ENCODE measurements at regions not wholly inside any gene's neighbourhood (a gene's known extent, or its start where the extent isn't known, plus 50 kb on each side); places are given as distances from the start of the nearest gene placed in this dataset.

DNA sequence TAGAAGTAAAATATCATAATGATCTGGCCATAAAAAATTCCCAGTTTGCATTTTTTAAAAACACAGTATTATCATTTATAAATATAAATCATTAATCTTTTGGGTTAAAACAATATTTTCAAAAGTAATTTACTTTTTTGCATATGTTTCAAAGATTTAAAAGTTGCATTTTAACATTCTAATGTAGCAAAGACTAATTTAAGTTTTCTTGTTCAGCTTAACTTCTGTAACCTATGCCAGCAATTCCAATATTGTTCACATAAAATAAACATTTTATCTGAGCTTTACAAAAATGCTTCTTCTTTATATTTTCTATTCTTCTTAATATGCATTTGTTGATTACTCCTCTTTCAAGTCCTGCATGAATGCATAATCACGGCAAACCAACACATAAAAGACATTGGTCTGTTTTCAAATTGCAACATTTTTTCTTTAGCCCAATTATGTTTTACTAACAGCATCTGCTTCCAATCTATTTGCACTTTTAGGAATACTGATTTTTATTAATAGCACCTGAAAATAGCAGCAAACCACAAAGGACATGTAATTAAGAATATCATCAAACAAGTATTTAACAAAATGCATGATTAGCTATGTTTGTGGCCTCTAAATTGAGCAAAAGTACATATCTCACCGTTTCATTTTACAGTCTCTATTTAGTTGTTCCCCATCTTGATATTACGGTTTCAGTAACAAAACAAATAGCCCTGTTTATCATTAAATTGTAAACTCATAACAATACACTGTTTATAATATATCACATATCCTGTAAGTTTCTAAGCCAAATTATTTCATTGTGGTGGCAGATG lies 286.9 kb upstream of the NFE2L3 start:
- in situ Hi-C loops (cut with MboI; ENCODE audit: low sequenced_read_pairs, unreplicated experiment), result loop anchor here (10.0 to 25.0 kb wide), 2 partner anchors 603 to 1300 kb away; partner anchors contain the start of gene HOXA9
- no peak for DNase-seq (ENCODE audit: low spot score)

DNA sequence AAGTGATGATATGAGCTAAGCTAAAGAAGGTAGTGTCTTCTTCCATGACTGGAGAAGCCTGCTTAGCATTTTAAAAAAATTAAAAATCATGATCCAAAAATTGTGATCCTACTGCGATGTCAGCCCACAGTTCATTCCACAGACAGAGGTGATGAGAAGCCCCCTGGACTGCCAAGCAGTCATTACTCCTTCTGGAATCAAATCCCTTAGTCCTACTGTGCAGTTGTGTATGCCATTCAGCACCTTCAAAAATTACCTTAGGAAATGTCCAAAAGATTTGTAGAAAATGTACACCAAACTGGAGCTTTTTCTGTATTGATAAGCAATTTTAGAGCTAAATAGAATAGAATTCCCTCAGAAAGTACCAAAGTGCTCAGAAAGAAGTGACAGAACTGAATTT lies 283.5 kb upstream of the NFE2L3 start:
- TF ChIP-seq, protein P1, sequence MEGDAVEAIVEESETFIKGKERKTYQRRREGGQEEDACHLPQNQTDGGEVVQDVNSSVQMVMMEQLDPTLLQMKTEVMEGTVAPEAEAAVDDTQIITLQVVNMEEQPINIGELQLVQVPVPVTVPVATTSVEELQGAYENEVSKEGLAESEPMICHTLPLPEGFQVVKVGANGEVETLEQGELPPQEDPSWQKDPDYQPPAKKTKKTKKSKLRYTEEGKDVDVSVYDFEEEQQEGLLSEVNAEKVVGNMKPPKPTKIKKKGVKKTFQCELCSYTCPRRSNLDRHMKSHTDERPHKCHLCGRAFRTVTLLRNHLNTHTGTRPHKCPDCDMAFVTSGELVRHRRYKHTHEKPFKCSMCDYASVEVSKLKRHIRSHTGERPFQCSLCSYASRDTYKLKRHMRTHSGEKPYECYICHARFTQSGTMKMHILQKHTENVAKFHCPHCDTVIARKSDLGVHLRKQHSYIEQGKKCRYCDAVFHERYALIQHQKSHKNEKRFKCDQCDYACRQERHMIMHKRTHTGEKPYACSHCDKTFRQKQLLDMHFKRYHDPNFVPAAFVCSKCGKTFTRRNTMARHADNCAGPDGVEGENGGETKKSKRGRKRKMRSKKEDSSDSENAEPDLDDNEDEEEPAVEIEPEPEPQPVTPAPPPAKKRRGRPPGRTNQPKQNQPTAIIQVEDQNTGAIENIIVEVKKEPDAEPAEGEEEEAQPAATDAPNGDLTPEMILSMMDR (IDR thresholded peaks at IDR 0.05; ENCODE audit: borderline replicate concordance, control extremely low read depth, extremely low read depth, insufficient read depth, missing control alignments), result no peak
- in situ Hi-C loops (cut with MboI; ENCODE audit: low sequenced_read_pairs, unreplicated experiment), result loop anchor here (10.0 to 25.0 kb wide), 2 partner anchors 606 to 1296 kb away; partner anchors contain the start of gene HOXA9

More for the DNA sequence above, 286.9 kb upstream of the NFE2L3 start:
- TF ChIP-seq, protein P1 (IDR thresholded peaks at IDR 0.05; ENCODE audit: borderline replicate concordance, control extremely low read depth, extremely low read depth, insufficient read depth, missing control alignments), result no peak

DNA sequence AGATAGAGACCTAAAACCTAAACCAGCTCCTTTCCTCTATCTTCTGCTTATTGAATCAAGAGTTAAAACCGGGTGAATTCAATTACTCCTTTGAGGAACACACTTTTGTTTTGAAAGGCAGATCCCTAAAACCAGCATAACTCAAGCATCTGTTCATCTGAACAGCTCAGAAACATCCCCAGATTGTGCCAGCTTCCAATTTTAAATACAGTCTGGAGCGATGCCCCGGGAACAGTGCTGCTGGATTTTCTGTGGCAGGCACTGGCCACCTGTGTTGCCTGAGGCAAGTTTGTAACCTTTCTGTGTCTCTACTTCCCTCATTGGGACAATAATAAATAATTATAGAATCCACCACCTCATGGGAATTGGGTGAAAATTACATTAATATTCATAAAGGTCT lies 281.4 kb upstream of the NFE2L3 start:
- TF ChIP-seq, protein P1 (IDR thresholded peaks at IDR 0.05; ENCODE audit: borderline replicate concordance, control extremely low read depth, extremely low read depth, insufficient read depth, missing control alignments), result no peak
- no peak for DNase-seq (ENCODE audit: low spot score)
- in situ Hi-C loops (cut with MboI; ENCODE audit: low sequenced_read_pairs, unreplicated experiment), result loop anchor here (25.0 kb wide), 1 partner anchor 608 kb away; no protein-coding TSS in a partner anchor

More for the DNA sequence above, 283.5 kb upstream of the NFE2L3 start:
- DNase-seq (ENCODE audit: low spot score), result no peak

DNA sequence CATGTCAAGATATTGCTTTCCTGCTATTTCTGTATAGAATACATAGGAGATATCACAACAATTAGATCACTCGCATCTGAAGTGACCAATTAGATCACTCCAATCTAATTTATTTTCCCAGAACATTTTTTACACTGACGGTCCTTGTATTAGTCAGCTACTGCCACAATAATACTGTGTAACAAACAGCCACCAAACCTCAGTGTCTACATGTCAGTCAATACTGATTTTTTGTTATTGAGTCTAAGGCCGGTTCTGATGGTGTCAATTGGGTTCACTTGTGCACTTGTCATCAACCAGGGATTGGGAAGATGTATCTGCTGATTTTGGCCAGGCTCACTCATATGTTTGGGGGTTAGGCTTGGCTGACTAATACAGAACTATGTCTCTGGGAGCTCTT lies 275.9 kb upstream of the NFE2L3 start:
- TF ChIP-seq, protein P1 (IDR thresholded peaks at IDR 0.05; ENCODE audit: borderline replicate concordance, control extremely low read depth, extremely low read depth, insufficient read depth, missing control alignments), result no peak
- in situ Hi-C loops (cut with MboI; ENCODE audit: low sequenced_read_pairs, unreplicated experiment), result loop anchor here (25.0 kb wide), 2 partner anchors 636 to 786 kb away; no protein-coding TSS in a partner anchor
- DNase-seq (ENCODE audit: low spot score), result no peak

DNA sequence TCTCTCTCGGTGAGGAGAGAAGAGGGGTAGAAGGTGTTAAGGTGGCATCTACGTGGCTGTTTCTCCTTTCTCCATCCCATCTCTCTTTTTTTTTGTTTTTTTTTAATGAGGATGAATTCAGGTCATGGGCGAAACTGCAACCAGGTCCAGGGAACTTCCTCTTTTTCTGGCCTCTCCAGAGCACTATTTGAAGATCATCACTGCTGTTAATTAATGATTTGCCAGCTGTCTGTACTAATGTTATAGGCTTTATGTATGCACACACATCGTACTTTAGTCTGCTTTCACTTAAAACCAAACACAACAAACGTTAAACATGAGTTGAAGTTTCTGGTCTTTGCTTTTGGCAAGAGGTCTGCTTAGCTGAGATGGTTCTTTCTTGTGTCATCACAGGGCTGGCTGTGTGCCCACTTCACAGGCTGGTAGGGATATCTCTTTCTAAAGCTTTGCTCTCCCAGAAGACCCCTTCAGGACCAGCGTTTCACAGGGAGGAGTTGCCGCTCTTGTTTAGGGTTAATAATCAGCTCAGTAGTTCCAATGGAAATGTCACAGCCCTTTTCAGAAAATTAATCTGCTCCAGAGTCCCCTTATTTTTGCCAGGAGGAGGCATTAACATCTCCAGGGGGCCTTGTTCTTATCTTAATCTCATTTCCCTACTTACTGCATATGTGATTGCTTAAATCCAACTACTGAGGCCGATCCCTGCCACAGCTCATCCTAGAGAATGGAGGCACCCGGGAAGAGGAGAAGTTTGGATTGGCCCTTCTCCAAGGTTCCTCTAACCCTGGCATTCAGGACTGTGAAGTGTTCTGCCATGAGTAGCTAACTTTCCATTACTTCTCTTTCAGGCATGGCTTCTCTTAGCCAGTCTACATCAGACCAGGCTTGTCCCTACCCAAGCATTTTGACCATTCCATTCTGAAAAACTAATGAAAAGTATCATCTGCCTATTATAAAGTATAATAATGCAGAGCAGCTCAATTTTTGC lies 273.9 kb upstream of the NFE2L3 start:
- TF ChIP-seq, protein P1 (IDR thresholded peaks at IDR 0.05; ENCODE audit: borderline replicate concordance, control extremely low read depth, extremely low read depth, insufficient read depth, missing control alignments), result no peak
- in situ Hi-C loops (cut with MboI; ENCODE audit: low sequenced_read_pairs, unreplicated experiment), result loop anchor here (25.0 kb wide), 2 partner anchors 634 to 784 kb away; no protein-coding TSS in a partner anchor
- DNase-seq (ENCODE audit: low spot score), result no peak

DNA sequence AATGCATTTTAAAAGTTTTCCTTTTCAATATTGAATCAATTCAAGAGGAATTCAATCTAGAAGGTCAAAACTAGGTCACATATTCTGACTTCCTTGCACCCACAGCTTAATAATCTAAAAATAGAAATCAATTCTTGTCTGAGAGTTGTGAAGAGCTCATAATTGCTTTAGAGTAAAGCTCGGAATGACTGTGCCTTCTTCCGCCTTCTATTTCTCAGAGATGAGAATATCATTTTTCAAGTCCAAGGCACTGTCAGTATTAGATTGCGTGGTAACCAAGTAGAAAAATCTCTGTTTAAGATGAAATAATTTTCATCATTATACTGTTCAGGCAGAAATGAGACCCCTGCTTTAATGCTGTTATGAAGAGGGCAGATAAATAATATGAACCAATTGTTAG lies 272.2 kb upstream of the NFE2L3 start:
- in situ Hi-C loops (cut with MboI; ENCODE audit: low sequenced_read_pairs, unreplicated experiment), result loop anchor here (25.0 kb wide), 2 partner anchors 633 to 783 kb away; no protein-coding TSS in a partner anchor
- TF ChIP-seq, protein P1 (IDR thresholded peaks at IDR 0.05; ENCODE audit: borderline replicate concordance, control extremely low read depth, extremely low read depth, insufficient read depth, missing control alignments), result no peak

More for the DNA sequence above, 272.2 kb upstream of the NFE2L3 start:
- no peak for DNase-seq (ENCODE audit: low spot score)
